HFFc6 (cell line): ENCODE measurements at regions not wholly inside any gene's neighbourhood (a gene's known extent, or its start where the extent isn't known, plus 50 kb on each side); places are given as distances from the start of the nearest gene placed in this dataset.

Experiments
- DNase-seq: peaks from one replicate; pipeline ENCODE4 v3.0.0-alpha.2; 2018
- H3K27ac Mint-ChIP-seq: 2 replicates; pipeline ENCODE4 v1.8.0; 2020; ENCODE audit warnings: mild to moderate bottlenecking, mixed read lengths
- H3K27me3 Mint-ChIP-seq: 2 replicates; pipeline ENCODE4 v1.8.0; 2021; ENCODE audit warnings: mild to moderate bottlenecking, moderate library complexity, mixed read lengths; ENCODE audit not compliant: insufficient read depth
- H3K36me3 Mint-ChIP-seq: 2 replicates; pipeline ENCODE4 v1.8.0; 2021; ENCODE audit warnings: low read depth, mixed read lengths
- H3K4me1 Mint-ChIP-seq: 2 replicates; pipeline ENCODE4 v1.8.0; 2020; ENCODE audit warnings: low read depth, mixed read lengths
- H3K4me3 Mint-ChIP-seq: 2 replicates; pipeline ENCODE4 v1.8.0; 2020; ENCODE audit warnings: mild to moderate bottlenecking, moderate library complexity, mixed read lengths
- H3K9me3 Mint-ChIP-seq: 2 replicates; pipeline ENCODE4 v1.8.0; 2020; ENCODE audit warnings: mild to moderate bottlenecking, mixed read lengths
- CTCF ChIP-seq: fragments of 200-600 bp; sonication (generic); IDR thresholded peaks from 2 replicates; pipeline ENCODE4 v1.5.0; 2021; ENCODE audit warnings: antibody characterized with exemption, mild to moderate bottlenecking

- H3K36me3 Mint-ChIP-seq = no peaks in the 10 kb centered on the region
- TF ChIP-seq CTCF = no peak
- H3K4me1 Mint-ChIP-seq = peaks cover 29% of the 10 kb centered on the region
- no peaks in the 10 kb centered on the region for H3K9me3 Mint-ChIP-seq
- H3K27me3 Mint-ChIP-seq = peaks cover 2% of the 10 kb centered on the region; the same call in 1 of the 2 replicates
- H3K27ac Mint-ChIP-seq = no peak overlapping the region
- H3K4me3 Mint-ChIP-seq = no peak overlapping the region
- no peak for DNase-seq
Observed at GRCh38 chr3:150265305-150265704, 142.8 kb upstream of the TSC22D2 start.

- no peak for DNase-seq
Observed at GRCh38 chr3:150264561-150265279, 143.4 kb upstream of the TSC22D2 start.

GRCh38 chr3:150261958-150262357 lies 146.1 kb upstream of the TSC22D2 start:
- H3K27me3 Mint-ChIP-seq = no peaks in the 10 kb centered on the region; the same call in none of the 2 replicates
- H3K9me3 Mint-ChIP-seq = no peaks in the 10 kb centered on the region
- H3K4me3 Mint-ChIP-seq = no peak overlapping the region
- no peaks in the 10 kb centered on the region for H3K36me3 Mint-ChIP-seq
- TF ChIP-seq CTCF = no peak
- H3K27ac Mint-ChIP-seq = no peak overlapping the region
- no peak for DNase-seq
- H3K4me1 Mint-ChIP-seq = peaks cover 17% of the 10 kb centered on the region; the same call in 1 of the 2 replicates

More at GRCh38 chr3:150264561-150265279, 143.4 kb upstream of the TSC22D2 start:
- H3K27ac Mint-ChIP-seq = no peak overlapping the region
- no peak for TF ChIP-seq CTCF
- no peaks in the 10 kb centered on the region for H3K9me3 Mint-ChIP-seq
- peaks cover 29% of the 10 kb centered on the region for H3K4me1 Mint-ChIP-seq
- peaks cover 2% of the 10 kb centered on the region; the same call in 1 of the 2 replicates for H3K27me3 Mint-ChIP-seq
- H3K36me3 Mint-ChIP-seq = no peaks in the 10 kb centered on the region
- H3K4me3 Mint-ChIP-seq = no peak overlapping the region

GRCh38 chr3:150261418-150261817 lies 146.7 kb upstream of the TSC22D2 start:
- no peak for DNase-seq
- no peak overlapping the region for H3K27ac Mint-ChIP-seq
- H3K9me3 Mint-ChIP-seq = no peaks in the 10 kb centered on the region
- peaks cover 17% of the 10 kb centered on the region; the same call in 1 of the 2 replicates for H3K4me1 Mint-ChIP-seq
- no peak overlapping the region for H3K4me3 Mint-ChIP-seq
- no peaks in the 10 kb centered on the region; the same call in 1 of the 2 replicates for H3K27me3 Mint-ChIP-seq
- H3K36me3 Mint-ChIP-seq = no peaks in the 10 kb centered on the region
- TF ChIP-seq CTCF = no peak

- no peak for DNase-seq
- peaks cover 12% of the 10 kb centered on the region; the same call in 1 of the 2 replicates for H3K4me1 Mint-ChIP-seq
- H3K9me3 Mint-ChIP-seq = no peaks in the 10 kb centered on the region
- no peak for TF ChIP-seq CTCF
- H3K27me3 Mint-ChIP-seq = peaks cover 3% of the 10 kb centered on the region; the same call in 1 of the 2 replicates
- no peaks in the 10 kb centered on the region for H3K36me3 Mint-ChIP-seq
- no peak overlapping the region for H3K4me3 Mint-ChIP-seq
- H3K27ac Mint-ChIP-seq = no peak overlapping the region
Observed at GRCh38 chr3:150260398-150260710, 147.7 kb upstream of the TSC22D2 start.
